Esophagus squamous epithelium (tissue), 4 donors: ENCODE measurements at regions not wholly inside any gene's neighbourhood (a gene's known extent, or its start where the extent isn't known, plus 50 kb on each side); places are given as distances from the start of the nearest gene placed in this dataset.

Source experiments
- POLR2A ChIP-seq, 4 donors: fragments of 450-650 bp; IDR thresholded peaks; one replicate each; pipeline ENCODE4 v1.6.1; 2017; ENCODE audit warnings: antibody characterized with exemption in 4 of 4, mild to moderate bottlenecking in 4 of 4, moderate library complexity in 3 of 4
- TF ChIP-seq, protein P1 (sequence below), 6 experiments: fragments of 450-650 bp in 4 of 6; fragments of 200-600 bp in 2 of 6; sonication (generic) in 2 of 6; IDR thresholded peaks; one replicate each; pipeline ENCODE4 v1.5.1; 2016 to 2019; ENCODE audit warnings: antibody characterized with exemption in 6 of 6, mild to moderate bottlenecking in 4 of 6, moderate library complexity in 4 of 6

DNA sequence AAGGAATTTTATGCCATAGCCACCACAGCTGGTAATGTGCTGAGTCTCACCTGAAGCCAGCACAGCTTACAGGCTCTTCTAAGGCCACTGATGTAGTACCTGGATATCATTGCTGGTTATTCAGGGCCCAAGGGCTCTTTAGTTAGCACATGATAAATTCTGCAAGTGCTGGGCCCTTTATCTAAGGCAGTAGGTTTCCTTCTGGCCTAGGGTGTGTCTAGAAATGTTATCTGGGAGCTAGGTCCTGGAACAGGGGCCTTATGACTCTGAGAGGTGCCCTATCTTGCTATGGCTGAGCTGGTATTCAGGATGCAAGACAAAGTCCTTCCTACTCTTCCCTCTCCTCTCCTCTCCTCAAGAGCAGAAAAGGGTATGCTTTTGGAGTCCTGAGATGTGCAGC is 1424.5 kb upstream of the NUDT12 start:
- TF ChIP-seq, protein P1, sequence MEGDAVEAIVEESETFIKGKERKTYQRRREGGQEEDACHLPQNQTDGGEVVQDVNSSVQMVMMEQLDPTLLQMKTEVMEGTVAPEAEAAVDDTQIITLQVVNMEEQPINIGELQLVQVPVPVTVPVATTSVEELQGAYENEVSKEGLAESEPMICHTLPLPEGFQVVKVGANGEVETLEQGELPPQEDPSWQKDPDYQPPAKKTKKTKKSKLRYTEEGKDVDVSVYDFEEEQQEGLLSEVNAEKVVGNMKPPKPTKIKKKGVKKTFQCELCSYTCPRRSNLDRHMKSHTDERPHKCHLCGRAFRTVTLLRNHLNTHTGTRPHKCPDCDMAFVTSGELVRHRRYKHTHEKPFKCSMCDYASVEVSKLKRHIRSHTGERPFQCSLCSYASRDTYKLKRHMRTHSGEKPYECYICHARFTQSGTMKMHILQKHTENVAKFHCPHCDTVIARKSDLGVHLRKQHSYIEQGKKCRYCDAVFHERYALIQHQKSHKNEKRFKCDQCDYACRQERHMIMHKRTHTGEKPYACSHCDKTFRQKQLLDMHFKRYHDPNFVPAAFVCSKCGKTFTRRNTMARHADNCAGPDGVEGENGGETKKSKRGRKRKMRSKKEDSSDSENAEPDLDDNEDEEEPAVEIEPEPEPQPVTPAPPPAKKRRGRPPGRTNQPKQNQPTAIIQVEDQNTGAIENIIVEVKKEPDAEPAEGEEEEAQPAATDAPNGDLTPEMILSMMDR (IDR thresholded peaks at IDR 0.05), result no peak
- no peak for TF ChIP-seq POLR2A (IDR thresholded peaks at IDR 0.05)
